Neural cell (in vitro differentiated cells): ENCODE measurements at regions not wholly inside any gene's neighbourhood (a gene's known extent, or its start where the extent isn't known, plus 50 kb on each side); places are given as distances from the start of the nearest gene placed in this dataset.

ENCODE experiments used
- CTCF ChIP-seq: fragments of 450-650 bp; IDR thresholded peaks from 2 replicates; pipeline ENCODE4 v1.5.1; 2014; ENCODE audit warnings: antibody characterized with exemption, mild to moderate bottlenecking, moderate library complexity; ENCODE audit not compliant: poor library complexity, severe bottlenecking
- RAD21 ChIP-seq: fragments of 450-650 bp; conservative IDR thresholded peaks from 2 replicates; pipeline ENCODE4 v1.6.1; 2014; ENCODE audit warnings: antibody characterized with exemption, mild to moderate bottlenecking, moderate library complexity
- TF ChIP-seq, protein P1 (sequence below): IDR thresholded peaks from 2 replicates; pipeline ENCODE4 v1.6.1; 2012; ENCODE audit warnings: borderline replicate concordance

DNA sequence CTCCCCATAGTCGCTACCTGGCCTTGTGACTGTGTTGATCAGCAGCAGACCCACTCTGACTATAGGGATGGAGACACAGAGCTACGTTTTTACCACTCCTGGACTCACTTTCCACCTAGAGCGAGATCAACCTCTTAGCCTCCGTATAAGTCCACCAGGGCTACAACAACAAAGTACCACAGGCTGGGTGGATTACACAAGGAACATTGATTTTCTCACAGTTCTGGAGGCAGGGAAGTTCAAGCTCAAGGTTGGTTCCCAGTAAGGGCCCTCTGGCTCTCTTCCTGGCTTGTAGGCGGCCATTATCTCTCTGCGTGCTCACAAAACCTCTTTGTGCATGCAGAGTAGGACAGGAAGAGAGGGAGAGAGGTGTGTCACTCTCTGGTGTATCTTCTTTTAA lies 330.4 kb upstream of the PROK2 start:
- no peak for TF ChIP-seq CTCF
- no peak for TF ChIP-seq RAD21
- TF ChIP-seq, protein P1, sequence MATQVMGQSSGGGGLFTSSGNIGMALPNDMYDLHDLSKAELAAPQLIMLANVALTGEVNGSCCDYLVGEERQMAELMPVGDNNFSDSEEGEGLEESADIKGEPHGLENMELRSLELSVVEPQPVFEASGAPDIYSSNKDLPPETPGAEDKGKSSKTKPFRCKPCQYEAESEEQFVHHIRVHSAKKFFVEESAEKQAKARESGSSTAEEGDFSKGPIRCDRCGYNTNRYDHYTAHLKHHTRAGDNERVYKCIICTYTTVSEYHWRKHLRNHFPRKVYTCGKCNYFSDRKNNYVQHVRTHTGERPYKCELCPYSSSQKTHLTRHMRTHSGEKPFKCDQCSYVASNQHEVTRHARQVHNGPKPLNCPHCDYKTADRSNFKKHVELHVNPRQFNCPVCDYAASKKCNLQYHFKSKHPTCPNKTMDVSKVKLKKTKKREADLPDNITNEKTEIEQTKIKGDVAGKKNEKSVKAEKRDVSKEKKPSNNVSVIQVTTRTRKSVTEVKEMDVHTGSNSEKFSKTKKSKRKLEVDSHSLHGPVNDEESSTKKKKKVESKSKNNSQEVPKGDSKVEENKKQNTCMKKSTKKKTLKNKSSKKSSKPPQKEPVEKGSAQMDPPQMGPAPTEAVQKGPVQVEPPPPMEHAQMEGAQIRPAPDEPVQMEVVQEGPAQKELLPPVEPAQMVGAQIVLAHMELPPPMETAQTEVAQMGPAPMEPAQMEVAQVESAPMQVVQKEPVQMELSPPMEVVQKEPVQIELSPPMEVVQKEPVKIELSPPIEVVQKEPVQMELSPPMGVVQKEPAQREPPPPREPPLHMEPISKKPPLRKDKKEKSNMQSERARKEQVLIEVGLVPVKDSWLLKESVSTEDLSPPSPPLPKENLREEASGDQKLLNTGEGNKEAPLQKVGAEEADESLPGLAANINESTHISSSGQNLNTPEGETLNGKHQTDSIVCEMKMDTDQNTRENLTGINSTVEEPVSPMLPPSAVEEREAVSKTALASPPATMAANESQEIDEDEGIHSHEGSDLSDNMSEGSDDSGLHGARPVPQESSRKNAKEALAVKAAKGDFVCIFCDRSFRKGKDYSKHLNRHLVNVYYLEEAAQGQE, result no peak
